ENCODE measurements at regions not wholly inside any gene's neighbourhood (a gene's known extent, or its start where the extent isn't known, plus 50 kb on each side); places are given as distances from the start of the nearest gene placed in this dataset.

DNA sequence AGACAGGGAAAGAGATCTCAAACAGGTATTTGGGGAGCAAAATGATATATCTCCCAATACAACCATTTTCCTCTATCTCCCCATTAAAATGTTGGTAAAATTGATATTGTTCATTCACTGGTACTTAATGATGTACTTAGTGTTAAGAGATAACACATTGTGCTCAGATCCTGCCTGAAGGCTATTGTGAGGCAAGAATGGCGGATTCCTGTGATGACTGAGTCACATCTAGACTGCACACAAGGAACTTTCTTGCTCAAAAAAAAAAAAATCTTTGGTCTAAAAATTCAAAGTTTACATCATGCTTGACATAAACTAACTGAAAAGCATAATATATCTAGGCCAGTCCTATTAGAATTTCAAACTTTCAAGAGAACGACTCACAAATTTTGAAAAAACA is 171.1 kb upstream of the TTC14 start:
- TF ChIP-seq, protein P1, sequence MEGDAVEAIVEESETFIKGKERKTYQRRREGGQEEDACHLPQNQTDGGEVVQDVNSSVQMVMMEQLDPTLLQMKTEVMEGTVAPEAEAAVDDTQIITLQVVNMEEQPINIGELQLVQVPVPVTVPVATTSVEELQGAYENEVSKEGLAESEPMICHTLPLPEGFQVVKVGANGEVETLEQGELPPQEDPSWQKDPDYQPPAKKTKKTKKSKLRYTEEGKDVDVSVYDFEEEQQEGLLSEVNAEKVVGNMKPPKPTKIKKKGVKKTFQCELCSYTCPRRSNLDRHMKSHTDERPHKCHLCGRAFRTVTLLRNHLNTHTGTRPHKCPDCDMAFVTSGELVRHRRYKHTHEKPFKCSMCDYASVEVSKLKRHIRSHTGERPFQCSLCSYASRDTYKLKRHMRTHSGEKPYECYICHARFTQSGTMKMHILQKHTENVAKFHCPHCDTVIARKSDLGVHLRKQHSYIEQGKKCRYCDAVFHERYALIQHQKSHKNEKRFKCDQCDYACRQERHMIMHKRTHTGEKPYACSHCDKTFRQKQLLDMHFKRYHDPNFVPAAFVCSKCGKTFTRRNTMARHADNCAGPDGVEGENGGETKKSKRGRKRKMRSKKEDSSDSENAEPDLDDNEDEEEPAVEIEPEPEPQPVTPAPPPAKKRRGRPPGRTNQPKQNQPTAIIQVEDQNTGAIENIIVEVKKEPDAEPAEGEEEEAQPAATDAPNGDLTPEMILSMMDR (IDR thresholded peaks at IDR 0.05; ENCODE audit: poor library complexity, severe bottlenecking), result no peak
- no peak for TF ChIP-seq EP300 (conservative IDR thresholded peaks at IDR 0.05; ENCODE audit: poor library complexity, severe bottlenecking)
- TF ChIP-seq, protein P2, sequence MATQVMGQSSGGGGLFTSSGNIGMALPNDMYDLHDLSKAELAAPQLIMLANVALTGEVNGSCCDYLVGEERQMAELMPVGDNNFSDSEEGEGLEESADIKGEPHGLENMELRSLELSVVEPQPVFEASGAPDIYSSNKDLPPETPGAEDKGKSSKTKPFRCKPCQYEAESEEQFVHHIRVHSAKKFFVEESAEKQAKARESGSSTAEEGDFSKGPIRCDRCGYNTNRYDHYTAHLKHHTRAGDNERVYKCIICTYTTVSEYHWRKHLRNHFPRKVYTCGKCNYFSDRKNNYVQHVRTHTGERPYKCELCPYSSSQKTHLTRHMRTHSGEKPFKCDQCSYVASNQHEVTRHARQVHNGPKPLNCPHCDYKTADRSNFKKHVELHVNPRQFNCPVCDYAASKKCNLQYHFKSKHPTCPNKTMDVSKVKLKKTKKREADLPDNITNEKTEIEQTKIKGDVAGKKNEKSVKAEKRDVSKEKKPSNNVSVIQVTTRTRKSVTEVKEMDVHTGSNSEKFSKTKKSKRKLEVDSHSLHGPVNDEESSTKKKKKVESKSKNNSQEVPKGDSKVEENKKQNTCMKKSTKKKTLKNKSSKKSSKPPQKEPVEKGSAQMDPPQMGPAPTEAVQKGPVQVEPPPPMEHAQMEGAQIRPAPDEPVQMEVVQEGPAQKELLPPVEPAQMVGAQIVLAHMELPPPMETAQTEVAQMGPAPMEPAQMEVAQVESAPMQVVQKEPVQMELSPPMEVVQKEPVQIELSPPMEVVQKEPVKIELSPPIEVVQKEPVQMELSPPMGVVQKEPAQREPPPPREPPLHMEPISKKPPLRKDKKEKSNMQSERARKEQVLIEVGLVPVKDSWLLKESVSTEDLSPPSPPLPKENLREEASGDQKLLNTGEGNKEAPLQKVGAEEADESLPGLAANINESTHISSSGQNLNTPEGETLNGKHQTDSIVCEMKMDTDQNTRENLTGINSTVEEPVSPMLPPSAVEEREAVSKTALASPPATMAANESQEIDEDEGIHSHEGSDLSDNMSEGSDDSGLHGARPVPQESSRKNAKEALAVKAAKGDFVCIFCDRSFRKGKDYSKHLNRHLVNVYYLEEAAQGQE (IDR thresholded peaks at IDR 0.05; ENCODE audit: borderline replicate concordance), result no peak
- TF ChIP-seq EZH2 (IDR thresholded peaks at IDR 0.05; ENCODE audit: borderline replicate concordance, insufficient read depth, low read length, poor library complexity, severe bottlenecking), result no peak
